Thyroid gland (tissue), 4 donors: ENCODE measurements at regions not wholly inside any gene's neighbourhood (a gene's known extent, or its start where the extent isn't known, plus 50 kb on each side); places are given as distances from the start of the nearest gene placed in this dataset.
A peak's percentile ranks its signal among the peaks of the same experiment; 100 is the strongest.

Experiments used
- DNase-seq, 2 donors: peaks; one replicate each; pipeline ENCODE4 v3.0.0-alpha.2; 2019
- H3K27ac ChIP-seq, 3 donors: fragments of 200-600 bp; sonication (generic); 1 replicate in 2 of 3; 2 replicates in 1 of 3; pipeline ENCODE4 v1.5.1; 2016 to 2019; ENCODE audit warnings: mild to moderate bottlenecking in 1 of 3, moderate library complexity in 1 of 3
- H3K27me3 ChIP-seq: fragments of 200-600 bp; sonication (generic); one replicate; pipeline ENCODE4 v1.5.1; 2019
- H3K36me3 ChIP-seq, 2 donors: fragments of 200-600 bp; sonication (generic); one replicate each; pipeline ENCODE4 v1.5.1; 2016 to 2019
- H3K4me1 ChIP-seq, 2 donors: fragments of 200-600 bp; sonication (generic); one replicate each; pipeline ENCODE4 v1.5.1; 2017 to 2019
- H3K4me3 ChIP-seq, 3 donors: fragments of 200-600 bp; sonication (generic); replicated peaks in 1 of 3; 1 replicate in 2 of 3; 2 replicates in 1 of 3; pipeline ENCODE4 v1.5.1; 2016; ENCODE audit warnings: mild to moderate bottlenecking in 1 of 3
- H3K9me3 ChIP-seq: fragments of 200-600 bp; sonication (generic); one replicate; pipeline ENCODE4 v1.5.1; 2017
- CTCF ChIP-seq, 6 experiments: fragments of 200-600 bp in 3 of 6; fragments of 450-650 bp in 3 of 6; sonication (generic) in 3 of 6; IDR thresholded peaks; one replicate each; pipeline ENCODE4 v1.5.1; 2016 to 2019; ENCODE audit warnings: antibody characterized with exemption in 6 of 6, mild to moderate bottlenecking in 2 of 6, inconsistent platforms in 1 of 6, moderate library complexity in 1 of 6
- POLR2A ChIP-seq, 2 donors: fragments of 450-650 bp; IDR thresholded peaks; one replicate each; pipeline ENCODE4 v1.6.1; 2017; ENCODE audit warnings: antibody characterized with exemption in 2 of 2, mild to moderate bottlenecking in 2 of 2, moderate library complexity in 1 of 2
- WGBS, 2 donors: methylation state at CpG; one replicate each; pipeline ENCODE4 v1.1.5; 2017; 5-methylcytosine and 5-hydroxymethylcytosine counted together
- intact Hi-C: fragments of 100-400 bp; cut with DNase I; formaldehyde crosslinking; loops from one replicate; pipeline ENCODE4 v1.15.1; 2023

GRCh38 chr11:19466314-19466713 is 225.6 kb upstream of the E2F8 start:
- 84 to 88% methylated on average over 7 of the region's 7 CpGs for WGBS, 2 donors
- H3K27me3 ChIP-seq: no peaks in the 10 kb centered on the region
- no peaks in the 10 kb centered on the region for H3K9me3 ChIP-seq
- H3K4me3 ChIP-seq: no peak overlapping the region
- no peak overlapping the region for H3K27ac ChIP-seq
- TF ChIP-seq POLR2A (IDR thresholded peaks at IDR 0.05) (no peak), CTCF (IDR thresholded peaks at IDR 0.05) (no peak)
- intact Hi-C loops: no loop called here
- DNase-seq: no peak
- peaks cover 10 to 15% of the 10 kb centered on the region in 2 donors for H3K4me1 ChIP-seq
- no peaks in the 10 kb centered on the region for H3K36me3 ChIP-seq

GRCh38 chr11:19463976-19464375 is 223.2 kb upstream of the E2F8 start:
- Histone ChIP-seq H3K36me3 (no peaks in the 10 kb centered on the region), H3K9me3 (no peaks in the 10 kb centered on the region), H3K27ac (peak overlapping the region in 1 of 3 donors; percentile 2), H3K27me3 (no peaks in the 10 kb centered on the region), H3K4me1 (peaks cover 15 to 24% of the 10 kb centered on the region in 2 donors), H3K4me3 (no peak overlapping the region)
- 78% methylated on average over 7 of the region's 7 CpGs for WGBS, 2 donors
- TF ChIP-seq POLR2A (IDR thresholded peaks at IDR 0.05) (no peak), CTCF (IDR thresholded peaks at IDR 0.05) (no peak)
- no peak for DNase-seq
- intact Hi-C loops: no loop called here

- Histone ChIP-seq H3K4me1 (peaks cover 15 to 24% of the 10 kb centered on the region in 2 donors), H3K27ac (peak overlapping the region in 1 of 3 donors; percentile 34), H3K4me3 (no peak overlapping the region), H3K36me3 (no peaks in the 10 kb centered on the region), H3K9me3 (no peaks in the 10 kb centered on the region), H3K27me3 (no peaks in the 10 kb centered on the region)
- peak; percentile 76 to 77 for DNase-seq
- 38 to 43% methylated on average over 6 of the region's 6 CpGs for WGBS, 2 donors
- intact Hi-C loops: no loop called here
- no peak for TF ChIP-seq CTCF (IDR thresholded peaks at IDR 0.05)
- TF ChIP-seq POLR2A (IDR thresholded peaks at IDR 0.05): no peak
Observed at GRCh38 chr11:19460718-19461405, 220.1 kb upstream of the E2F8 start.

GRCh38 chr11:19459240-19459639 is 218.5 kb upstream of the E2F8 start:
- intact Hi-C loops: no loop called here
- H3K4me1 ChIP-seq: peaks cover 15 to 20% of the 10 kb centered on the region in 2 donors
- DNase-seq: no peak

More at GRCh38 chr11:19459240-19459639, 218.5 kb upstream of the E2F8 start:
- H3K9me3 ChIP-seq: no peaks in the 10 kb centered on the region
- H3K27ac ChIP-seq: peak overlapping the region in 1 of 3 donors; percentile 19
- H3K27me3 ChIP-seq: no peaks in the 10 kb centered on the region
- TF ChIP-seq POLR2A (IDR thresholded peaks at IDR 0.05) (no peak), CTCF (IDR thresholded peaks at IDR 0.05) (no peak)
- no peak overlapping the region for H3K4me3 ChIP-seq
- H3K36me3 ChIP-seq: no peaks in the 10 kb centered on the region
